ENCODE measurements at regions not wholly inside any gene's neighbourhood (a gene's known extent, or its start where the extent isn't known, plus 50 kb on each side); places are given as distances from the start of the nearest gene placed in this dataset.

DNA sequence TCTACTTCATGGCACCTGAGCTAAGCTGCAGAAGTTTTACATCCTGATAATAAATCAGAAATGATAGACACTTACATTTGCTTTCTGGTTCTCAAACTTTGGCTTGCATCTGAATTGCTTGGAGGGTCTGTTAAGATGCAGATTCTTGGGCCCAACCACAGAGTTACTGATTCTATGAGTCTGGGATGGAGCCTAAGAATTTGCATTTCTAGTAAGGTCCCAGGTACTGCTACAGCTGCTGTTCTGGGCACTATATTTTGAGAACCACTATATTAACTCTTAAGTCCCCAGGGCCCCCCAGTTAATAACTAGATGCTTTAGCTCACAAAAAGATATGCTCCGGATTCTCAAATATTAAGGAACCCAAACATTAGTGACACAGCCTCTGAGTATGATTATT, 69.8 kb upstream of the DAB2 start:
- no peaks in the 10 kb centered on the region for H3K36me3 ChIP-seq (ENCODE audit: low read depth, missing control alignments)
- H3K9me3 ChIP-seq: no peaks in the 10 kb centered on the region
- intact Hi-C loops (cut with DNase I; ENCODE audit: low total_unique reads): no loop called here
- H3K4me3 ChIP-seq: no peak overlapping the region
- H3K4me1 ChIP-seq: peaks cover 3% of the 10 kb centered on the region
- DNase-seq: no peak
- no peak for TF ChIP-seq CTCF (IDR thresholded peaks at IDR 0.05)
- TF ChIP-seq POLR2A (IDR thresholded peaks at IDR 0.05): no peak
- no peaks in the 10 kb centered on the region for H3K27me3 ChIP-seq
- WGBS, 2 donors: 60 to 72% methylated on average over 1 of the region's 1 CpG
- H3K27ac ChIP-seq: no peak overlapping the region

DNA sequence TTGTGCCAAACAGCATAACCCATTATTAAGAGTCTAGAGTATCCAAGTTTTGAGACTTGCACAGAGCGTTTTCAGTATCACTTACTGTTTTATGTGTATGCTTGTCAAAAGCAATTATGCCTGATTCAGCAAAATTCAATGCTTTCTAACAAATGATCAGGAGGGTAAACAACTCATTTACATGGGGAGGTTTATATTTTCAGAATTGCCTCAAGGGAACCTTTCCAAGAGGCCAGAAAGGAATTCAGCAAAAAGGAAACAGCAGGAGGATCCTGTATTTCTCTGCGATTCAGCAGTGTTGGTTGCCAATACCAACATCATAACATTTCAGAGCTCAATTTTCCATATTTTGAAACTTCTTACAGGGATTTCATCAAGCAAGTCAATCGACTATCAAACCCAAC, 69.3 kb upstream of the DAB2 start:
- peaks cover 3% of the 10 kb centered on the region for H3K4me1 ChIP-seq
- WGBS, 2 donors: 31 to 37% methylated on average over 3 of the region's 3 CpGs
- TF ChIP-seq CTCF (IDR thresholded peaks at IDR 0.05) (no peak), POLR2A (IDR thresholded peaks at IDR 0.05) (no peak)
- no peaks in the 10 kb centered on the region for H3K27me3 ChIP-seq
- H3K27ac ChIP-seq: no peak overlapping the region
- no peak overlapping the region for H3K4me3 ChIP-seq
- no peak for DNase-seq
- H3K36me3 ChIP-seq (ENCODE audit: low read depth, missing control alignments): no peaks in the 10 kb centered on the region
- intact Hi-C loops (cut with DNase I; ENCODE audit: low total_unique reads): no loop called here
- no peaks in the 10 kb centered on the region for H3K9me3 ChIP-seq

- H3K4me3 ChIP-seq: no peak overlapping the region
- no peaks in the 10 kb centered on the region for H3K9me3 ChIP-seq
- H3K27me3 ChIP-seq: no peaks in the 10 kb centered on the region
- intact Hi-C loops (cut with DNase I; ENCODE audit: low total_unique reads): no loop called here
- DNase-seq: no peak
- H3K4me1 ChIP-seq: peaks cover 3% of the 10 kb centered on the region
- 56 to 77% methylated on average over 1 of the region's 1 CpG for WGBS, 2 donors
- no peaks in the 10 kb centered on the region for H3K36me3 ChIP-seq (ENCODE audit: low read depth, missing control alignments)
- no peak for TF ChIP-seq POLR2A (IDR thresholded peaks at IDR 0.05)
- no peak for TF ChIP-seq CTCF (IDR thresholded peaks at IDR 0.05)
- H3K27ac ChIP-seq: no peak overlapping the region
Measured at GRCh38 chr5:39491210-39491609, 66.4 kb upstream of the DAB2 start.

DNA sequence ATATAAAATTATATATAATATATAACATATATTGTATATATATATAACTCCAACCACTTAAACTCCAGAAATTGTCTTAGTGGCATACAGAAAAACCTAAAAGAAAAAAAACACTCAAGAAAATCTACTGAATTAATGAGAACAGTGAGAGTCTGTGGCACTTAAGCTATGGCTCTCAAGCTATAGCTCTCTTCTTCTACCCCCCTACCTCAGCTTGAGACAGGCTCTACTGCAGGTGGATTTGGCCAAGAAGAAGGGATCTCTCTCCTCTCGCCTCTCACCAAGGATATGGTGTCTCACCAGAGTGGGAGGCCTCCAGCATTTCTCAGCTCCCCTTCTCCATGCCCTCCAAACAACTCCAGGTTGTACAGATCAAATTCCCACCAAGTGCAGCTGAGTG, 64.5 kb upstream of the DAB2 start:
- no peaks in the 10 kb centered on the region for H3K36me3 ChIP-seq (ENCODE audit: low read depth, missing control alignments)
- DNase-seq: no peak
- H3K4me1 ChIP-seq: no peaks in the 10 kb centered on the region
- no peaks in the 10 kb centered on the region for H3K9me3 ChIP-seq
- no peaks in the 10 kb centered on the region for H3K27me3 ChIP-seq
- no peak overlapping the region for H3K27ac ChIP-seq
- intact Hi-C loops (cut with DNase I; ENCODE audit: low total_unique reads): no loop called here
- no peak for TF ChIP-seq POLR2A (IDR thresholded peaks at IDR 0.05)
- 93 to 94% methylated on average over 1 of the region's 1 CpG for WGBS, 2 donors
- no peak overlapping the region for H3K4me3 ChIP-seq

DNA sequence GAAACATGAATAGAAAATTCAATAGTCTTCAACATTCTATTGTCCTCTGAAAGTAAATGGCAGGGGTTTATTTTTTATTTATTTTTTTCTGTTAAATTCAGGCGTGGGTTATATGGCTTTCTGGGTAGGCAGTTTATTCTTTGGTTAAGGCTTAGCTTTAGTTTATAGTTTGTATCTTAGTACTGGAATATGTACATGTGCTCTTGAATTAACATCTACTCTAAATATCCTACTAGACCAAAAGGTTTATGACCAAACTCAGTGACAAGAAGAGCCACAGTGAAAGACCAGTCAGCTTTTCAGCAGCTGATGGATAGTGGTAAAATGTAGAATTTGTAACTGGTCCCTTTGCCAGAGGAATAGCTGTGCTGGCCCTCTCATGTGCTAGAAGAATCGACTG, 62.0 kb upstream of the DAB2 start:
- H3K27ac ChIP-seq: no peak overlapping the region
- 95 to 96% methylated on average over 2 of the region's 2 CpGs for WGBS, 2 donors
- DNase-seq: no peak
- TF ChIP-seq POLR2A (IDR thresholded peaks at IDR 0.05) (no peak), CTCF (IDR thresholded peaks at IDR 0.05) (no peak)
- H3K4me1 ChIP-seq: no peaks in the 10 kb centered on the region
- H3K27me3 ChIP-seq: no peaks in the 10 kb centered on the region
- intact Hi-C loops (cut with DNase I; ENCODE audit: low total_unique reads): no loop called here
- no peaks in the 10 kb centered on the region for H3K9me3 ChIP-seq
- no peak overlapping the region for H3K4me3 ChIP-seq
- H3K36me3 ChIP-seq (ENCODE audit: low read depth, missing control alignments): no peaks in the 10 kb centered on the region

All from testis (tissue), 2 donors.